Activated CD4-positive, CD25-positive, alpha-beta regulatory T cell treated with anti-CD3 and anti-CD28 coated beads, Interleukin-2, amount 50 U/mL, for 24 hours (primary cell): ENCODE measurements at regions not wholly inside any gene's neighbourhood (a gene's known extent, or its start where the extent isn't known, plus 50 kb on each side); places are given as distances from the start of the nearest gene placed in this dataset.

Experiments used
- ATAC-seq, 2 donors: fragments of 150-1000 bp; cut with Tn5 transposase; one replicate each; pipeline ENCODE4 v1.10.0; 2021; ENCODE audit warnings: mild to moderate bottlenecking in 1 of 2, moderate library complexity in 1 of 2

DNA sequence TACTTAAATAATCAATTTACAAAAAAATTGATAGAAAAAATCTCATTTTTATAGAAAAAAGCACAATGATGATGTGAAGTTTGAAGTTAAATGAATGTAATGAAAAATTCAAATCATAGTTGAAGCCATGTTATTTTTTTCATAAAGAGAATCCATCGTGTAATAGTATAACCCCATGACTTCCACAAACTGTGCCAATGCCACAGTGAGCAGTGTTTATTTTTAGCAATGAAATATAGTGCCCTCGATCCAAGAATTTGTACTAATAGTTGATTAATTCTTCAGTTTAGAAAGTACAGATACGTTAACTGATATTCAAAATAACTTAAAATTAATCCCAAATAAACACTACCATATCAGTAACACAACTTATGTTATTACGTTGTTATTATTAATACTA lies 225.9 kb downstream of the PTPRC start:
- ATAC-seq, result no peak

DNA sequence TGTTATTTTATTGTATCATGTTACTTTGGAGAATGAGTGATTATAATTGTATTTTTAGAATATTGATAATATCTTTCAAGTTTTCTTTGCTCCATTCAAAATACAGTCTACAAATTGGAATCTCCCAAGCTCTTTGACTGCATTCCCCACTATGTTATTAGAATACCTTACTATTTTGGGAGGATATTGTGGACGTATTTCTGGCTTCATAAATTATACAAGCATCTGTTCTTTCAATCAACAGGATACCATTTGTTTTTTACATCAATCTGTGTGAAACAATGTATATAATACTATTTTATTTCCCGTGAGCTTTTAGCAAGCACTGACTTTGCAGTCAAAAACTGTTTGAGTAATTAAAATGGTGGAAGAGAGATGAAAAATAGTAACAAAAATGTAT lies 226.5 kb downstream of the PTPRC start:
- no peak for ATAC-seq

DNA sequence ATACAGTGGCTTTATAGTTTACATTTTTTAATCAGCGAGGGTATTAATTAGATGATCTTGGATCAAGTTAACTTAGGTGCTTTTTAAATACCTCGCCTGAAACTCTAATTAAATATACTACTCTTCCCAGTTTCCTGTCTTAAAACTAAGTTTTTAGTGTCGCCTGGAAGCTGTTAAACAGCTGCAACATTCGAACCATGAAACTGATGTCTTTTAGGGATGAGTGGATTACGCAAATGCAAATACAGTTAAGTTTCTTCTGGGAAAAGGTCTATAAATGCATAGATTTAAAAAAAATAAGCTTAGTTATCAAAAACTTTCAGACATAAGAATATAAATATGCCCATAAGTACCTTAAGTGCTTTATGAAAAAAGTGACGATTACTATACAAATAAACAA lies 228.3 kb downstream of the PTPRC start:
- ATAC-seq, result no peak

DNA sequence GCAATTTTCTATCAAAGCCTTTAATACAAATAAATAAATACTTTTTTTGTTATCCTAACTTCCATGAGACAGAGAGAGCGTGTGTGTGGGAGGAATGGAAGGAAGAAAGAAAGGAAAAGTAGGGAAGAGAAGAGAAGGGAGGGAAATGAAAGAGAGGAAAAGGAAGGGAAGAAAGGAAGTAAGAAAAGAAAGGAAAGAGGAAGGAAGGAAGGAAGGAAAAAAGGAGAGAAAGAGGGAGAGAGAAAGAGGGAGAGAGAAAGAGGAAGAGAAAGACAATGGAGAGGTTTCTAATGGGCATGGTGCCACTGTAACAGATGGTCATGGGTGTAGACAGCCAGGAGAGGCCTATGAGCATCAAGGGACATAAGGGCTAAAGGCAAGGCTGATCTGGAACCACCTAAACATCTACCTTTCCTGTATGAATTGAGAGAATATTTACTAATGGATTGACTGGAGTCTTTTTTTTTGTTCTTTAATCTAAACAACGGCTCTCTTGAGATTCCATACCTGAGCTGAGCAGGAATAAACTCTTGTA lies 234.9 kb downstream of the PTPRC start:
- no peak for ATAC-seq

DNA sequence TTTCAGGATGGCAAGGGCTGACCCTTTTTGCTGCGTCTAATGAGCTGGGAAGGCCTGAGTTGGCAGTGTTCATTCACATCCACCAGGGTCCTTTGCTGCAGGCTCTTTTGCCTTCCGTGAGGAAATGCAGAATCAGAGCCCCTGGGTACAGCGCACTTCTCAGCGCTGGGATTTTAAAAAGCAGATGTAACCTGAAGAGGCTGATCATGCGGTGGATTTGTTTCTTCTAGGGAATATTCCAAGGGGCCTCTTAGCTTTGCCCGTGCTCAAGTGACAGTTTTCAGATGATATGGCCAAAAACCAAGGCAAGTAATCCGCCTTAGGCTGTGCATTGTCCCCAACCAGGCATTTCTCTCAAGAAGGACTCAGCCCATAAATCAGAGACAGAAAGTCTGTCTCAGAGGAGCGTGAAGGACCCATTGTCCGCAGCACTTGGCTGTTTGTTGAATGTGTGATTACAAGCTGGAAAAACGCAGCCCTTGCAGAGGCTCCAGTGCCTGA lies 237.6 kb downstream of the PTPRC start:
- ATAC-seq, result no peak

DNA sequence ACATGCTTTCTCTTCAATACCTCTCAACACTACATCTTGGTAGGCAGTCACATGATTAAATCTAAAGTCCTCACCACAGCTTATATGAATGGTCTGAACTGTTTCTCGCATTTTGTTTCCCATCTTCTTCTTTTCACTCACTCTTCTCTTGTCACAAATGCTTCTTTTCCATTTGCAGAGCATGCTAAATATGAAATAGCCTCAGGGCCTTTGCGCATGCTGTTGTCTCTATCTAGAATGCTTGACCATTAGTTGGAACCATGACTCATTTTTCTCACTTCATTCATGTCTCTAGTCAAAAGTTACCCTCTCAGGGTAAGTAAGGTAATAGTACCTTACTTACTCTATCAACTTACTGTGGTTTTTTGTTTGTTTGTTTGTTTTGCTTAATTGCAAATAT lies 239.7 kb downstream of the PTPRC start:
- no peak for ATAC-seq

DNA sequence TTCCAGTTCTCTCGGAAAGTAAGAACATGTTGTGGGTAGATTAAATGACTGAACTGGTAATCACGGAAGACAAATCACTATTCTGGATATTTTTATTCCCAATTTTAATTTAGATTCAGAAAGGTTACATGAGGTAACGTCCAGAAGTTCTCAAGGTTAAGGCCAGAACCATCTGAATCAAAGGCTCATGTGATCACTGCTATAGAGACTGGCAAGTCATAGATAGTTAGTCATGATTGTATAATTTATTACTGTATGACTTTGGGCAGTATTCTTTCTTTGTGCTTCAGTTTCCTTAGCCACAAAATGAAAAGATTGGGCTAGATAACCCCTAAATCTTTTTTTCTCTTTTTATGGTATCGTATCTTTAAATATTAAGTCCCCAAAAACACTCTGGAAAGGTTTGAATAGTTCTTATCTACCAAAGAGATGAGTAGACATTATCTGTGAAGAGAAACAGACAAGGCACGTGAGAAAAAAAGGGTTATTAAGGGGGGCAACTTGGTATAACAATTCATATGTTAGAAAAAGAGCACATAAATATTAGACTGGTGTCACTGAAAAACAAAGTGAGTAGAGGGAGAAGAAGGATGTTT lies 241.0 kb downstream of the PTPRC start:
- ATAC-seq, result no peak

DNA sequence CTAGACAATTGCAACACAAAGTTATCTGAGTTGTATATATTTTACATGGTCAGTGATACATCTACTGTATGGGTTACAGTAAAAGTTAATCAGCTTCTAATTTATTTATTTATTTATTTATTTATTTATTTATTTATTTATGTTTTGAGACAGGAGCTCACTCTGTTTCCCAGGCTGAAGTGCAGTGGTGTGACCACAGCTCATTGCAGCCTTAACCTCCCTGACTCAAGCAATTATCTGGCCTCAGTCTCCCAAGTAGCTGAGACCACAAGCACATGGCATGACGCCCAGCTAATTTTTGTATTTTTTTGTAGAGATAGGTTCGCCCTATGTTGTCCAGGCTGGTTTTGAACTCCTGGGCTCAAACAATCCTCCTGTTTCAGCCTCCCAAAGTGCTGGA lies 241.6 kb downstream of the PTPRC start:
- ATAC-seq, result no peak

DNA sequence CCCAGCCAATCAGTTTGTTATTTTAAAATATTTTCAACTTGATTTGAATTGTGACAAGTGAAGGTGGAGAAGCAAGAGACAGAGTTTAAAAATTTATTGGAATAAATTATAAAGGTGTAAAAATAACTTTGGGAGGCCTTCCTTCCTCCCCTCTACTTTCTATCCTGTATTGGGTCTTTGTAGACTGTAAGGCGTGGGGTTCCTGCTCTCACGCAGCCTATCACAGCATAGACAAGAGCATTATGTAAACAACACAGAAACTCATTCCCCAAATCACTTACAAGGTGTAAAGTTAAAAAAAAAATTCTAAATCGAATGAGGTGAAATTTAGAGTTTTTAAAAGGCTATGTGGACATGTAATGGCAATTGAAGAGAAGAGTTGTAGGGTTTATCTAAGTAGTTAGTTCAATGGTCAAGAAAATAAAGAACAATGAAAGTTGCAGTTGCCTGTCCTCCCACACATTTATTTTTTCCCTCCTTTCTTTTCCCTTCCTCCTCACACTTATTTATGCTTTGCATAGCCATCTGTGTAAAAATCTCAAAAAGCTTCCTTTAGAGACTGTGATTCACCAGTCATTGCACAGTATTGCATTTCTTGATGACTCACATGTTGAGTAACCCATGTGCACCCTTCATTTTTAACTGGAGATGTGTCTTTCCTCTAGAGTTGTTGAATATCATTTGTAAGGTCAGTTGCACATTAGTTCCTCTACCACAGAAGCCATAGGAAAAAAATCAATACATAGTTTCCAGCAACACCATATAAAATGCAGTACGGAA lies 242.2 kb downstream of the PTPRC start:
- peak; percentile 90 to 96 for ATAC-seq

DNA sequence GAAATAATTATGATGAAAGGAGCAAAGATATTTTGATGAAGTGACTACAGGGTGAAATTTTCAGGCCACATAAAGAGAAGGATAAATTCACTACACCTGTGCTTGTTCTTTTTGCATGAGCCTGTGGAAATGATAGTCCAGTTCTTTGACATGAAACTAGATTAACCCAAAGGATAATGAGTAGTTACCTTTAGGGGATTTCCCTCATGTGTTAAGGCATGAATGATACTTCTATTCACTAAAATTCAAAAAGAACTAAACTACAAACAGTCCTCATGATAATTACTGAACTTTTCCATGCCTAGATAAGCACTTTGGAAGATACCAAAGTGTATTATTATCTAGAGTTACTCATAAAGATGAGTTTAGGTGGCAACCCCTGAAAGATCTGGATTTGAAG lies 244.3 kb downstream of the PTPRC start:
- ATAC-seq, result peak; percentile 30 to 43

DNA sequence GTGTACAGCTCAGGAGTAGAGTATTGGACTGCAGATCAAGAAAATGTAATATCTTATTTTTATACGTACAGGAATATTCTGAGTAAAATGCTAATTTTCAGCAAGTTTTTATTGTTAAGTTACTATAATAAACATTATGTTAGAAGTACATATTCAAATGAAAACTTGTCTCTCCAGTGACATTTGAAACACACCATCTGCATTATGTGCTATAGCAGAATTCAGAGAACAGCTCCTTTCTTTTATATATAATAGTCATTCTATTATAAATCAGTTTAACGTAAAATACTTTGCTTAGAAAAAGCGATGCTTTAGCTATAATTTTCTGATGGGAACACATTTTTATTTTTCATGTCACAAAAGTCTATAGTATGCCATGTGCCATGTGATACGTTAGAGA lies 249.0 kb downstream of the PTPRC start:
- ATAC-seq, result no peak

DNA sequence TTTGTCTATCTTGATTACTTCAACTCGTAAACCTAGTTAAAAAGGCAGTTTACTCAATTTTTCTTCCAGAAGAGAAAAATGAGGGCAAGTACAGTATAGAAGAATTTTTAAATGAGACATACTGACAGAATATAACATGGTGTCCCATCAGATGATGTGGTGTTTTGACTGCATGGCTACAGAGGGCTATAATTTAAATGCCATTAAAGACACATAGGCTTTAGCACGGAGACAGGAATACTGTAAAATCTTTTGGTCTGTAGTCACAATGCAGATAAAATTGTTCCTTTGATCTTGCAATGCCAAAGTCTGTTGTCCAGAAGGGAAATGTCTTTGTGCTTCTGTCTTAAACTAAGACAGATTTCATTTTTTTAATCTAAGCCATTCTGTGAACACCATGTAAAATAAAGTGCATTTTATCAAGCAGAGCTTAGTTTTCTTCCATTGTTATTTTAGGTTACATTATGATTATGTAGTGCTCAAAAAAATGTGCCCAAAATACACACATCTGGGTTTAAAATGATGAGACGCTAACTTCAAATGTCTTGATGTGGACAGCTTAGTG lies 249.6 kb downstream of the PTPRC start:
- no peak for ATAC-seq

DNA sequence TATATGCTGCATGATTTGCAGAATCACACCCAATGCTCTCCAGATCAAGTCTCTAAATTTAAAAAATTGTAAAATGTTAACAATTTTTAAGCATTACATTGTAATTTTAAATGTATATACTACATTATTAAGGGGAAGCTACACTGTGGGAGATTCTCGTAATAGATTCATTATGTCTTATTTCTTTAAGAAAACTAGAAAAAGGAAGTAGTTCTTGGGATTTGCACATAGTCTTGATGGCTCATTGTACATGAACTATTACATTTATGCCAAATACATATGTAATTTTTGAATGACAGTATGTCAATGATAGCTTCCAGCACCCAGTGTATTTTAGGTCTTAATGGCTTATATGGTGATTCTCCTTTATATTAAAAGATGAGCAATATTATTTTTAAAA lies 250.3 kb downstream of the PTPRC start:
- ATAC-seq, result no peak

DNA sequence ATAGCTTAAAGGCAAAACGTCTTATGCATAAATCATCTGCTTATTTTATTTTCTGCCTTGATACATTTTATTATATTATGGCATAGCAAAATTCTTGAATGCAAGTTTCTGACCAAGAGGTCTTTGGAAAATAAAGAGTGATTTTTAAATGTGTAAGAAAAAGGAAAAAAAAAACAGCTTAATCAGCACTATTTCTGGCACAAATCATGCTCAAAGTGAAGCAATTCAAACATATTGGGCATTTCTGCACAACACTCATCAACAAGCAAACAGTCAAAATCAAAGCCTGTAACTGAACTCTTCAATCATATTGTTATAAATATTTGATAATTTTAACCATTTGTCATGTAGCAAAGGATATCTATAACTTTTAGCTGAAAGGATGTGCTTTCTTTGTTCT lies 250.9 kb downstream of the PTPRC start:
- no peak for ATAC-seq

DNA sequence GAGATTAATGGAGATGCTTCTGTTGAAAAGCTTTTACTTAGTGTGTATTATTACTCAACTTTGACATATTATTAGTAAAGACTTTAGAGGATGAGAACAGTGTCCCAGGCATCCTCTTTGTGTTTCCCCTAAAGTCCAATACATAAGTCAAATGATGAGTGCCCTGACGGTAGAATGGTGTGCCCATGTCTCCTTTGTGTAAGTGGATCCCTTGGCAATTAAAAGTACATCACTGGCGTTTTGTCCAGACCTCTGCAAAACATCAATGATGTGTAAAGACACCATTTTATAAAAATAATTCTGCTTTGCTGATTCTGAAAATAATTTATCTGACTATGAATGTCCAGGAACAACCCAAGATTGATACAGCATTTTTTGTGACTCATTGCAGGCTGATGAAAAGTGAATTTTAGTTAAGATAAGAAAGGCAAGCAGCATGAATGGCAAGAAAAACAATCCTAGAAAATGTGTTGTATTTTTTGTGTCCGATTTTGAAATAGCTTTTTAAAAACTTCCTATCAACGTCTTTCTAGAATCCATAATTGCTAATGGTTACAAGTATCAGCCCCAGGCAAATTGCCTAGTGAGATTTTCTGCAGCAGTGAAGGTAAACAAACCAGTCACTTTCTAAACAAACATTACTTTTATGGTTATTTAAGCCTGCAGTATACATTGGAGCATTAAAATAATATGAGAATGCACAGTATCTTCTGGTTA lies 251.5 kb downstream of the PTPRC start:
- no peak for ATAC-seq

DNA sequence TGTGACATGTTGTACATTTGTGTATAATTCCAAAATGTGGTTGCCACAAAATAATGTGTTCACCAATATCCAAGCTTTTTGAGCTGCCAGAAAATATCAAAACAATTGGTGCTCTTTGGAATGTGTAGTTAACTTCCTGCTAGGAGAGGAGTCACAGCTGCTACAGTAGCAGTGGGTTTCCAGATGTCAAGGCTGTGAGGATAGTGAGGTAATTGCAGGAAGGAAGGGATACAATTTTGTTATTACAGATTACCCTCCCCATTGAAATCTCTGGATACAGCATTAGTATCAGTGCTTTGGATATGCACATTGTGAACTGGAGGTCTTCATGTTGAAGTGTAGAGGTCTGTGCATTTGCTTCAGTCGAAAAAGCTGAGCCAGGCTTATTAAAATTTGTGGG lies 253.2 kb downstream of the PTPRC start:
- no peak for ATAC-seq

DNA sequence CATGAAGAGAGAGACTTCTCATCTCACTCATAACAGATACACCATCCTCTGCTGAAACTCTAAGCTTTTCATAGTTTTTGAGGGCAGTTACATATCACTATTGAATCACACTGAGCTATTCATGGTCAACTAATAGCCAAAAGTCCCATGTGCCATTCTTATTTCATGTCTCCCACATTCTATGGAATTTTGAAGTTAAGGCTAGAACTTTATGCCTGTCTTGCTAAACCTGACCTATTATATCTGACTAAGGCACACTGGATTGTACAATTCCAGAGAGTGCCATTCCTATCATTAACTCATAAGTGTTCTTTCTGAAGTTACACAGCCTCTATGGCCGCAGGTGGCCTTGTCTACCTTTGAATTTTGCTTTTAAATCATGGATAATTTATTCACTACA lies 254.3 kb downstream of the PTPRC start:
- ATAC-seq, result no peak

DNA sequence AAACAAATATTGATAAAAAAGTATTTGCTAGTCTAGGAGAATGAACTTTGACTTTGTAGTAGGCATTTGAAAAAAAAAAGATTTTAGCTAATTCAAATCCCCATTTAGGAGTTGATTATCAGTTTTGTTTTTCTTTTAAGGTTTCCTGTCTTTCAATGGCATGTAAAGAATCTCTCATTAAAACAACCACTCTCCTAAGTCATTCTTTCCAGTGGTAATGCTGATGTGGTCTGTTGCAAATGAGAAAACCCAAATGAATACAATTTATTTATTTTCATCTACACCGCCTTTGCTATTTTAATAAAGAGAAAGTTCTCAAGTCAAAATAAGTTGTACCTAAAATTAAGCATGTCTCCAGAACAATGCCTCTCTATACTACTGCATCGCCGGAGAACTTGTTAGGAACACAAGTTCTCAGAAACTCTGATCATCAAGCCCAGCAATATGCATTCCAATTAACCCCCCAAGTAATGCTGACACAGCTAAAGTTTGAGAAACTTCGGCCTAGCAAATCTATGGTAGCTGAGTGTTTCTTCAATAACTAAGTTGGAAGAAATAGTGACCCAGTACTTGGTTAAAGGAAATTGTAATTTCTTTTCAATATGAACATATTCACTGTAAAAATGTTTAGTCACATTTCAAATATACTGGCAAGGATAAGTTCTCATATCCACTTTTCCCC lies 255.1 kb downstream of the PTPRC start:
- ATAC-seq, result no peak

DNA sequence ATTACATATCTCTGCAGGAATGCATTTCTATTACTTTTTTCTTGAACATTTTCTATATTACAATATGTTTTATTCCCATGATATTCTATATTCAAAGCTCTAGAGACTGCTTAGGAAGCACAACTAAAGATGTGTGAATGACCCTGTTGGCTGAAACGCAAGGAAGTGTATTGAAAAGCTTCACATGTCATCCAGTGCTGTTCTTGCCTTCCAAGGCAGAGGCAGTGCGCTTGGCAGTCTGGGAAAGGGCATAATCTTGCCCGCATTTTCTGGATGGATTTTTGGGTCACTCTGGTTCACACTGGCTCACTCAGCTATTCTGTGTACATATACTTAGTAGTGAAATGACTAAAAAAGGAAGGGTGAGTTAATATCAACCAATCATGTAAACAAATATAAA lies 262.4 kb downstream of the PTPRC start:
- no peak for ATAC-seq

DNA sequence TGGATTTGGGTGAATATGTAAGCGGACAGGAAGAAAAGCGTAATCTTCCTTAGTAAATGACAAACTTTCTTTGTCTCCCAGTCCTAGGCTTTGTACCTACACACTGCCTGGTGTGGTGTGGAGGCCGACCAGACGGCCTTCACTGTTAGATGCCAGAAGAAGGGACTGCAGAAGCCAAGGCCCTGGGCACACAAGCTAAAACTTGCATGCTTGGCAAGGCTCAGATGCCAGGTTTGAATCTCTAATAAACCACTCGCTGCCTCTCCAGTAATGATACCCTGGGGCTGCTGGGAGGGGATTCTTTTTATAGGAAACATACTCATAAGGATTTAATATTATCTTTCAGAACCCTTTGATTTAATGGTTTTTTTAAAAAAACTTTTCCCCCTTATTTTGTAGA lies 263.8 kb downstream of the PTPRC start:
- ATAC-seq, result no peak

DNA sequence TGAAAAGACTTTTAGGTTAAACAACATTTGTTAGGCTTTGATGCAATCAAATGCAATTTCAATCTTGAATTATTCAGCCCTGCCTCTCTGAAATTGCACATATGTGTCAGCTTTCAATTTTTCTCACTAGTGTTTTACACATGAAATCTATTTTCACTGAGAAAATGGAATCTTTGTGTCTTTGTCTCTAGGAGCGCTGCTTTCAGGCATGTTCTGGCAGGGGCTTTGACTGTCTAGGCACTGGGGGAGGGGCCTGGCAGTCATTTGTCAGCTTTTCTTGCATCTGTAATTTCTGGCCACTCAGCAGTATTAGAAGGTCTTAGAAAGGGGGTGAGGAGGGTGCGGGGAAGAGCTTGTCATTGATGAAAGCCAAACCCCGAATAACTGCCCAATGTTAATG lies 264.4 kb downstream of the PTPRC start:
- no peak for ATAC-seq

DNA sequence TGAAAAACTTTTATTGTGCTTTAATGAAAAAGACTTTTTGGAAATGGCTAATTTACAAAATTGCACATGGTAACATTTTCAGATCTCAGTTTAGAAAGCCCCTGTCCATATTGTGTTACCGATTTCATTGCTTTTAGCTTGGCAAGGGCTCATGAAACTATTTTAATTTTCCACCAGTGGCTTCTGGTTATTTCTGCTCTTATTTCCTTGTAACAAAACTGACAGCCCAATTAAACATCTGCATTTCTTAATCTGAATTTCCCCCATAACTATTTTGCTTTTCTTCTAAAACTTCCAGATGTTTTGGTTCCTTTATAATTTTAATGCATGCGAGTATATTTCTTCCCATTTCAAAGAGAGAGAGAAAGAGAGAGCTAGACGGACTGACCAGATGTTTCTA lies 264.8 kb downstream of the PTPRC start:
- ATAC-seq, result no peak

DNA sequence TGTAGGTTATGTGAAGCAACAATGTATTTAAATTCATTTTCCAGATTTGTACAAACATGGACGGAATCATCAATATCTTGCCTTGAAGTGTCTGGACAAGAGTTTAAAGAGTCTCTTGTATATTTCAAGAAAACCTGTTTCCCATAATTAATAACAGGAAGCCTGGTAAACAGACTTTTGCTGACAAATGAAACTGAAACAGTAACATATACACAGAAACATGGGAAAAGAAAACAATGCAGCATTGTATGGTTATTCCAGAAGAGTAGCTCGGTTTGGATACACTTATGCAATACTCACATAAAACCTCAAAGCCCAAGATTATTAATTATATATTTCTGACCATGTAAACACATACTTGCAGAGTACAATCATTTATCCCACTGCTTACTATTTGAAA lies 265.5 kb downstream of the PTPRC start:
- no peak for ATAC-seq
